NB4 (cell line): ENCODE measurements at regions not wholly inside any gene's neighbourhood (a gene's known extent, or its start where the extent isn't known, plus 50 kb on each side); places are given as distances from the start of the nearest gene placed in this dataset.

Experiments used
- CTCF ChIP-seq: IDR thresholded peaks from one replicate; pipeline ENCODE4 v1.5.1; 2012; ENCODE audit warnings: low read depth, low read length
- MYC ChIP-seq: IDR thresholded peaks from 2 replicates; pipeline ENCODE4 v1.6.1; 2011; ENCODE audit warnings: low read depth, low read length

- TF ChIP-seq CTCF (no peak), MYC (no peak)
Measured at GRCh38 chr2:194723446-194723845, 933.6 kb upstream of the SLC39A10 start.
